Stimulated activated CD8-positive, alpha-beta memory T cell treated with anti-CD3 and anti-CD28 coated beads, Interleukin-12 subunit alpha, Interleukin-12 subunit beta, amount 100 ng/mL, for 24 hours (primary cell): ENCODE measurements at regions not wholly inside any gene's neighbourhood (a gene's known extent, or its start where the extent isn't known, plus 50 kb on each side); places are given as distances from the start of the nearest gene placed in this dataset.

Source experiments
- DNase-seq: peaks from one replicate; pipeline ENCODE4 v3.0.0-alpha.2; 2020; ENCODE audit errors: extremely low read depth

- DNase-seq = no peak
Measured at GRCh38 chr9:93730217-93730616, 153.8 kb downstream of the PHF2 start.
